ENCODE measurements at regions not wholly inside any gene's neighbourhood (a gene's known extent, or its start where the extent isn't known, plus 50 kb on each side); places are given as distances from the start of the nearest gene placed in this dataset.

- no peak for TF ChIP-seq POLR2AphosphoS5 (IDR thresholded peaks at IDR 0.05)
- TF ChIP-seq CTCF (IDR thresholded peaks at IDR 0.05) = no peak
- no peak for TF ChIP-seq POLR2A (IDR thresholded peaks at IDR 0.05)
- TF ChIP-seq EP300 (IDR thresholded peaks at IDR 0.05) = no peak
Measured at GRCh38 chr21:14880922-14881321, 183.9 kb downstream of the NRIP1 start.
